Gastroesophageal sphincter (tissue), 3 donors: ENCODE measurements at regions not wholly inside any gene's neighbourhood (a gene's known extent, or its start where the extent isn't known, plus 50 kb on each side); places are given as distances from the start of the nearest gene placed in this dataset.

Experiments used
- EP300 ChIP-seq: sonication (generic); formaldehyde crosslinking; IDR thresholded peaks from one replicate; pipeline ENCODE4 v1.6.1; 2017; ENCODE audit warnings: antibody characterized with exemption, mild to moderate bottlenecking
- POLR2AphosphoS5 ChIP-seq: sonication (generic); formaldehyde crosslinking; IDR thresholded peaks from one replicate; pipeline ENCODE4 v1.6.1; 2017; ENCODE audit warnings: antibody characterized with exemption
- TF ChIP-seq, protein P1 (sequence below), 4 experiments: fragments of 200-600 bp in 2 of 4; fragments of 450-650 bp in 2 of 4; sonication (generic) in 1 of 4; IDR thresholded peaks; one replicate each; pipeline ENCODE4 v1.5.1; 2017 to 2019; ENCODE audit warnings: antibody characterized with exemption in 4 of 4, mild to moderate bottlenecking in 2 of 4, moderate library complexity in 2 of 4

DNA sequence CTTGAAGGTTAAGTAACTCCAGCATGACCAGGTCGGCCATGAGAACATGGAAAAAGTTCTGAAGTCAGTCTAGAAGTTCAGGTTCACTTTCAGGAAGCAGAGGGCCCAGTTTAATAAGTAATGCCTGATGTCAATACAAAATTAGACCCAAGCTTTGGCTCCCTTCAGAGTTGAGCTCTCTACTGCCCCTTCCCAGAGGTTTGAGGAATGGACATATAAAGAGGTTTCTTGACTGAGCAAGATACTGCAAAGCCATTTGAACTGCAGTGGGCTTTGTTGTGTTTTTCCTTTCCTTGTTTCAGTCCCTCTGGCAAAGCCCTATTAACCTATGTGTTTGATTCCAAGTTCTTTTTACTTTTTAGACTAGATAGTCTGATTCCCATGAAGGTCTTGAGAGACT, 97.8 kb upstream of the PREP start:
- no peak for TF ChIP-seq EP300
- TF ChIP-seq POLR2AphosphoS5 = no peak
- TF ChIP-seq, protein P1, sequence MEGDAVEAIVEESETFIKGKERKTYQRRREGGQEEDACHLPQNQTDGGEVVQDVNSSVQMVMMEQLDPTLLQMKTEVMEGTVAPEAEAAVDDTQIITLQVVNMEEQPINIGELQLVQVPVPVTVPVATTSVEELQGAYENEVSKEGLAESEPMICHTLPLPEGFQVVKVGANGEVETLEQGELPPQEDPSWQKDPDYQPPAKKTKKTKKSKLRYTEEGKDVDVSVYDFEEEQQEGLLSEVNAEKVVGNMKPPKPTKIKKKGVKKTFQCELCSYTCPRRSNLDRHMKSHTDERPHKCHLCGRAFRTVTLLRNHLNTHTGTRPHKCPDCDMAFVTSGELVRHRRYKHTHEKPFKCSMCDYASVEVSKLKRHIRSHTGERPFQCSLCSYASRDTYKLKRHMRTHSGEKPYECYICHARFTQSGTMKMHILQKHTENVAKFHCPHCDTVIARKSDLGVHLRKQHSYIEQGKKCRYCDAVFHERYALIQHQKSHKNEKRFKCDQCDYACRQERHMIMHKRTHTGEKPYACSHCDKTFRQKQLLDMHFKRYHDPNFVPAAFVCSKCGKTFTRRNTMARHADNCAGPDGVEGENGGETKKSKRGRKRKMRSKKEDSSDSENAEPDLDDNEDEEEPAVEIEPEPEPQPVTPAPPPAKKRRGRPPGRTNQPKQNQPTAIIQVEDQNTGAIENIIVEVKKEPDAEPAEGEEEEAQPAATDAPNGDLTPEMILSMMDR (IDR thresholded peaks at IDR 0.05) = no peak
